ENCODE measurements at regions not wholly inside any gene's neighbourhood (a gene's known extent, or its start where the extent isn't known, plus 50 kb on each side); places are given as distances from the start of the nearest gene placed in this dataset.

DNA sequence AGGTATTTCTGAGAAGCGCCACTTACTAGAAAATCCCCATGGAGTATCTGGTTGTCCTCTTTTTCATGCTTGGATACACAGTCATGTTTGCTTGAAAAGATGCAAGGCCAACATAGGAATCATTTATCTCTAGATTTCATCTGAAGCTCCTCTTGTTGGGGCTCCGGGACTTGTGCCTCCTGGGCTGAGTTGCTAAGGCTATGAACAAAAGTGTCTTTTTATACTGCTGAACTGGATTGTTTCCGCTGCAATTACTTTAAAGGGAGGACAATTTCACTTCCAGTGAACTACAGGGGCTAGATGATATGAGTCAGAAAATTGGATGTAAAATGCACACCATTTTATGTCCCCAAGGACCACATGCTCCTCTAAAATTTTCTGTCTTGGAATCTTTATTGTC, 114.1 kb downstream of the TNFSF13B start:
- TF ChIP-seq, protein P1, sequence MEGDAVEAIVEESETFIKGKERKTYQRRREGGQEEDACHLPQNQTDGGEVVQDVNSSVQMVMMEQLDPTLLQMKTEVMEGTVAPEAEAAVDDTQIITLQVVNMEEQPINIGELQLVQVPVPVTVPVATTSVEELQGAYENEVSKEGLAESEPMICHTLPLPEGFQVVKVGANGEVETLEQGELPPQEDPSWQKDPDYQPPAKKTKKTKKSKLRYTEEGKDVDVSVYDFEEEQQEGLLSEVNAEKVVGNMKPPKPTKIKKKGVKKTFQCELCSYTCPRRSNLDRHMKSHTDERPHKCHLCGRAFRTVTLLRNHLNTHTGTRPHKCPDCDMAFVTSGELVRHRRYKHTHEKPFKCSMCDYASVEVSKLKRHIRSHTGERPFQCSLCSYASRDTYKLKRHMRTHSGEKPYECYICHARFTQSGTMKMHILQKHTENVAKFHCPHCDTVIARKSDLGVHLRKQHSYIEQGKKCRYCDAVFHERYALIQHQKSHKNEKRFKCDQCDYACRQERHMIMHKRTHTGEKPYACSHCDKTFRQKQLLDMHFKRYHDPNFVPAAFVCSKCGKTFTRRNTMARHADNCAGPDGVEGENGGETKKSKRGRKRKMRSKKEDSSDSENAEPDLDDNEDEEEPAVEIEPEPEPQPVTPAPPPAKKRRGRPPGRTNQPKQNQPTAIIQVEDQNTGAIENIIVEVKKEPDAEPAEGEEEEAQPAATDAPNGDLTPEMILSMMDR (IDR thresholded peaks at IDR 0.05; ENCODE audit: low read length) = no peak
- TF ChIP-seq EZH2 (optimal IDR thresholded peaks at IDR 0.05; ENCODE audit: low read depth, low read length) (no peak), EZH2phosphoT487 (IDR thresholded peaks at IDR 0.05; ENCODE audit: low read length) (no peak)

Measured in MM.1S (cell line).